IMR-90 (cell line): ENCODE measurements at regions not wholly inside any gene's neighbourhood (a gene's known extent, or its start where the extent isn't known, plus 50 kb on each side); places are given as distances from the start of the nearest gene placed in this dataset.

Source experiments
- ATAC-seq: fragments of 200-7000 bp; cut with Tn5 transposase; 2 replicates; pipeline ENCODE4 v1.9.1; 2020; ENCODE audit warnings: low read depth, mild to moderate bottlenecking, moderate library complexity
- BruUV-seq: library from RNA; stranded (reverse); fragments of 400-500 nt; replicated peaks from 2 replicates; lab custom pipeline; 2021; lab: Mats Ljungman, UMichigan
- CTCF ChIA-PET: fragments of 300-600 bp; formaldehyde crosslinking; extraction: SDS; loops from one replicate; lab custom pipeline; 2021; ENCODE audit warnings: antibody characterized with exemption; lab: Yijun Ruan, JAX
- POLR2A ChIA-PET: fragments of 300-600 bp; sonication (Branson Sonifier 250); formaldehyde crosslinking; loops from one replicate; lab custom pipeline; 2022; ENCODE audit warnings: antibody characterized with exemption; ENCODE audit not compliant: unreplicated experiment; lab: Charles Lee
- DNase-seq: peaks from one replicate; pipeline ENCODE4 v3.0.0; 2013
- H2AFZ ChIP-seq: replicated peaks from 2 replicates; pipeline ENCODE3; 2013; ENCODE audit warnings: low read length, mild to moderate bottlenecking; ENCODE audit not compliant: poor library complexity
- H2AK5ac ChIP-seq: 2 replicates; pipeline ENCODE4 v1.6.1; 2013; ENCODE audit warnings: low read depth, low read length, inconsistent platforms
- H2AK9ac ChIP-seq: replicated peaks from 2 replicates; pipeline ENCODE3; 2013; ENCODE audit warnings: mild to moderate bottlenecking, low read depth, low read length, moderate library complexity; ENCODE audit not compliant: poor library complexity
- H2BK120ac ChIP-seq: 2 replicates; pipeline ENCODE4 v1.6.1; 2013; ENCODE audit warnings: low read depth, low read length, inconsistent platforms
- H2BK15ac ChIP-seq: 3 replicates; pipeline ENCODE4 v1.6.1; 2013; ENCODE audit warnings: low read depth, low read length, inconsistent platforms
- H2BK20ac ChIP-seq: 2 replicates; pipeline ENCODE4 v1.6.1; 2013; ENCODE audit warnings: low read depth, mild to moderate bottlenecking, inconsistent platforms, low read length, moderate library complexity
- H2BK5ac ChIP-seq: 2 replicates; pipeline ENCODE4 v1.6.1; 2013; ENCODE audit warnings: mild to moderate bottlenecking, low read depth, low read length, inconsistent platforms; ENCODE audit not compliant: poor library complexity, severe bottlenecking
- H3K14ac ChIP-seq: replicated peaks from 2 replicates; pipeline ENCODE4 v1.6.1; 2013; ENCODE audit warnings: low read depth, low read length, inconsistent platforms
- H3K18ac ChIP-seq: 2 replicates; pipeline ENCODE4 v1.6.1; 2013; ENCODE audit warnings: low read depth, low read length, control low read depth
- H3K23ac ChIP-seq: 2 replicates; pipeline ENCODE4 v1.6.1; 2013; ENCODE audit warnings: low read depth, low read length, inconsistent platforms
- H3K27ac ChIP-seq: 2 replicates; pipeline ENCODE4 v1.5.1; 2013; ENCODE audit warnings: mild to moderate bottlenecking, control low read depth, low read length; ENCODE audit not compliant: insufficient read depth
- H3K27me3 ChIP-seq: 2 replicates; pipeline ENCODE4 v1.6.1; 2013; ENCODE audit warnings: low read length; ENCODE audit not compliant: control insufficient read depth, insufficient read depth
- H3K36me3 ChIP-seq: 2 replicates; pipeline ENCODE4 v1.6.1; 2013; ENCODE audit warnings: low read length, mixed read lengths; ENCODE audit not compliant: control insufficient read depth, insufficient read depth
- H3K4ac ChIP-seq: 2 replicates; pipeline ENCODE4 v1.6.1; 2013; ENCODE audit warnings: low read depth, low read length, inconsistent platforms
- H3K4me1 ChIP-seq: 2 replicates; pipeline ENCODE4 v1.6.1; 2013; ENCODE audit warnings: low read length, mixed read lengths; ENCODE audit not compliant: control insufficient read depth, insufficient read depth
- H3K4me2 ChIP-seq: 2 replicates; pipeline ENCODE4 v1.6.1; 2013; ENCODE audit warnings: low read depth, mild to moderate bottlenecking, control low read depth, low read length, moderate library complexity
- H3K4me3 ChIP-seq: 2 replicates; pipeline ENCODE4 v1.5.1; 2013; ENCODE audit warnings: low read depth, mild to moderate bottlenecking, control low read depth, low read length, moderate library complexity; ENCODE audit not compliant: insufficient read depth
- H3K56ac ChIP-seq: 2 replicates; pipeline ENCODE4 v1.6.1; 2013; ENCODE audit warnings: low read length, inconsistent platforms; ENCODE audit not compliant: insufficient read depth; ENCODE audit errors: extremely low read depth
- H3K79me1 ChIP-seq, 2 experiments: 2 replicates each; pipeline ENCODE4 v1.6.1; 2013; ENCODE audit warnings: low read length in 2 of 2, inconsistent platforms in 1 of 2, low read depth in 1 of 2
- H3K9ac ChIP-seq: 2 replicates; pipeline ENCODE4 v1.6.1; 2013; ENCODE audit warnings: low read depth, low read length, control low read depth
- H3K9me1 ChIP-seq: 2 replicates; pipeline ENCODE4 v1.6.1; 2013; ENCODE audit warnings: low read length, inconsistent platforms; ENCODE audit not compliant: insufficient read depth
- H3K9me3 ChIP-seq: 2 replicates; pipeline ENCODE4 v1.6.1; 2013; ENCODE audit warnings: low read length; ENCODE audit not compliant: control insufficient read depth, insufficient read depth
- H4K20me1 ChIP-seq: 2 replicates; pipeline ENCODE4 v1.6.1; 2013; ENCODE audit warnings: low read length, inconsistent platforms; ENCODE audit not compliant: insufficient read depth
- H4K5ac ChIP-seq: 2 replicates; pipeline ENCODE4 v1.6.1; 2013; ENCODE audit warnings: mild to moderate bottlenecking, low read depth, low read length, control low read depth
- H4K8ac ChIP-seq, 2 experiments: 2 replicates each; pipeline ENCODE4 v1.6.1; 2013; ENCODE audit warnings: low read depth in 2 of 2, low read length in 2 of 2, control low read depth in 1 of 2, inconsistent platforms in 1 of 2
- H4K91ac ChIP-seq: 2 replicates; pipeline ENCODE4 v1.6.1; 2013; ENCODE audit warnings: low read depth, low read length, inconsistent platforms; ENCODE audit not compliant: insufficient read depth
- MAFK ChIP-seq: IDR thresholded peaks from 2 replicates; pipeline ENCODE4 v1.6.1; 2012; ENCODE audit warnings: low read depth, low read length, improper control_type of control experiment
- MAZ ChIP-seq: IDR thresholded peaks from 2 replicates; pipeline ENCODE4 v1.6.1; 2012; ENCODE audit warnings: low read depth, mild to moderate bottlenecking, low read length, improper control_type of control experiment, moderate library complexity, borderline replicate concordance
- MXI1 ChIP-seq: IDR thresholded peaks from 2 replicates; pipeline ENCODE4 v1.6.1; 2012; ENCODE audit warnings: low read depth, mild to moderate bottlenecking, low read length, moderate library complexity, borderline replicate concordance
- NFE2L2 ChIP-seq: fragments of 150-350 bp; IDR thresholded peaks from 2 replicates; pipeline ENCODE4 v1.6.1; 2016; ENCODE audit warnings: low read depth, mild to moderate bottlenecking, low read length
- WGBS, 2 experiments: methylation state at CpG; one replicate each; pipeline versions ENCODE4 v1.1.5 to v1.1.7; 2013; ENCODE audit warnings: missing lambda C conversion rate in 2 of 2; ENCODE audit not compliant: insufficient read length in 1 of 2; ENCODE audit errors: extremely low coverage in 2 of 2; 5-methylcytosine and 5-hydroxymethylcytosine counted together
- dilution Hi-C: fragments of 300-500 bp; cut with HindIII; formaldehyde crosslinking; loops from one replicate; pipeline ENCODE4 v1.14.3; 2018; ENCODE audit warnings: low sequenced_read_pairs; ENCODE audit not compliant: unreplicated experiment
- in situ Hi-C: fragments of 300-500 bp; cut with MboI; formaldehyde crosslinking; loops from 3 replicates; pipeline ENCODE4 v1.14.3; 2019; ENCODE audit warnings: low sequenced_read_pairs, inconsistent platforms, mixed read lengths
- intact Hi-C: fragments of 100-400 bp; cut with micrococcal nuclease; formaldehyde crosslinking; loops from 2 replicates; pipeline ENCODE4 v1.10.0; 2022
- TF ChIP-seq, protein P1 (sequence below): conservative IDR thresholded peaks from 2 replicates; pipeline ENCODE4 v1.5.1; 2012; ENCODE audit warnings: mild to moderate bottlenecking, low read depth, low read length, improper control_type of control experiment

DNA sequence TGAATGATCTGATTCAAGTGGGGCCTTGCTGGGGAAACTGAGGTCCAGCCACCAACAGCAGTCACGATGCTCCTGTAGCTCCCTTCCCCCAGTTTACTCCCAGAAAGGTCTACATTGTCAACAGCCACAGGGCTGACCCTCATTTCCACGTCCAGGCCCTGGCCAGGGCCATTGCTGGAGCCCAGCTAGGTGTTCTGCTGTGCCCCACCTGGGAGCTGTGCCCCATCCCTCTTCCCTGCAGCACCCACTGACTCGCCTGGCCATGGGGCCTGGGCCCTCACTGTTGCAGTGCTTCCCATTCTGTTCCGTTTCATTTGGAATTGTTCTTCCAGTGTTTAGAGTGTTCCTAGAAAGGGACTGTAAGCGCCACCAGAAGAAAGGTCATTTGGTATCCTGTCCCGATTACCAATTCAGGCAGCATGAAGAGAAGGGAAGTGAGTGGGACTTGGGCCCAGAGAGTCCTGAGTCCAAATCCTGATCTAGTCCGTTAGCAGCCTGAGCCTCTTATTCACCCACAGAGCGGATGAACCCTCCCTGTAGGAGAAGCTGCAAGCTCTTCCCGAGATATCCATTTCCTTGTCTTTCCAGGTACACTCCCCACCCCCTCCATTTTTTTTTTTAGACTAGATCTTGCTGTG is 73.1 kb upstream of the HPCAL1 start:
- H3K27ac ChIP-seq, result no peak overlapping the region
- no peak overlapping the region for H4K5ac ChIP-seq
- H2BK20ac ChIP-seq, result no peak overlapping the region
- H2BK5ac ChIP-seq, result no peak overlapping the region
- BruUV-seq, result no TSS peak
- H3K9ac ChIP-seq, result no peak overlapping the region
- H2AK9ac ChIP-seq, result no peak overlapping the region
- CTCF ChIA-PET, result interaction anchor here (0.6 to 0.9 kb wide), 2 partner anchors 132 to 184 kb away, joined by 3 to 5 read pairs; no protein-coding TSS in a partner anchor
- WGBS, 2 experiments, result no CpG with 5 or more reads among the region's 9 CpGs
- H3K79me1 ChIP-seq, result no peaks in the 10 kb centered on the region
- no peaks in the 10 kb centered on the region for H3K36me3 ChIP-seq
- no peak for ATAC-seq
- no peak overlapping the region for H2AK5ac ChIP-seq
- no peak for TF ChIP-seq MAFK
- TF ChIP-seq MAZ, result no peak
- no peak for TF ChIP-seq MXI1
- no peak for TF ChIP-seq NFE2L2
- TF ChIP-seq, protein P1, sequence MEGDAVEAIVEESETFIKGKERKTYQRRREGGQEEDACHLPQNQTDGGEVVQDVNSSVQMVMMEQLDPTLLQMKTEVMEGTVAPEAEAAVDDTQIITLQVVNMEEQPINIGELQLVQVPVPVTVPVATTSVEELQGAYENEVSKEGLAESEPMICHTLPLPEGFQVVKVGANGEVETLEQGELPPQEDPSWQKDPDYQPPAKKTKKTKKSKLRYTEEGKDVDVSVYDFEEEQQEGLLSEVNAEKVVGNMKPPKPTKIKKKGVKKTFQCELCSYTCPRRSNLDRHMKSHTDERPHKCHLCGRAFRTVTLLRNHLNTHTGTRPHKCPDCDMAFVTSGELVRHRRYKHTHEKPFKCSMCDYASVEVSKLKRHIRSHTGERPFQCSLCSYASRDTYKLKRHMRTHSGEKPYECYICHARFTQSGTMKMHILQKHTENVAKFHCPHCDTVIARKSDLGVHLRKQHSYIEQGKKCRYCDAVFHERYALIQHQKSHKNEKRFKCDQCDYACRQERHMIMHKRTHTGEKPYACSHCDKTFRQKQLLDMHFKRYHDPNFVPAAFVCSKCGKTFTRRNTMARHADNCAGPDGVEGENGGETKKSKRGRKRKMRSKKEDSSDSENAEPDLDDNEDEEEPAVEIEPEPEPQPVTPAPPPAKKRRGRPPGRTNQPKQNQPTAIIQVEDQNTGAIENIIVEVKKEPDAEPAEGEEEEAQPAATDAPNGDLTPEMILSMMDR, result no peak
- no peaks in the 10 kb centered on the region for H3K4me1 ChIP-seq
- no peak overlapping the region for H3K56ac ChIP-seq
- in situ Hi-C loops (no loop called here), intact Hi-C loops (no loop called here), dilution Hi-C loops (no loop called here)
- POLR2A ChIA-PET, result interaction anchor here (0.6 kb wide), 1 partner anchor 9 kb away, joined by 3 read pairs; no protein-coding TSS in a partner anchor
- H3K23ac ChIP-seq, result no peak overlapping the region
- no peaks in the 10 kb centered on the region for H3K9me3 ChIP-seq
- H4K8ac ChIP-seq, result no peak overlapping the region
- H3K4ac ChIP-seq, result no peak overlapping the region
- DNase-seq, result no peak
- H3K27me3 ChIP-seq, result peaks cover 17% of the 10 kb centered on the region
- no peaks in the 10 kb centered on the region for H4K20me1 ChIP-seq
- H3K9me1 ChIP-seq, result peaks cover 9% of the 10 kb centered on the region; the same call in 1 of the 2 replicates
- no peak overlapping the region for H3K14ac ChIP-seq
- no peak overlapping the region for H3K4me2 ChIP-seq
- no peak overlapping the region for H2BK120ac ChIP-seq
- no peak overlapping the region for H4K91ac ChIP-seq
- H3K18ac ChIP-seq, result no peak overlapping the region
- no peak overlapping the region for H2AFZ ChIP-seq
- no peak overlapping the region for H3K4me3 ChIP-seq
- no peak overlapping the region for H2BK15ac ChIP-seq
